Bone marrow (tissue), 2 donors: ENCODE measurements at regions not wholly inside any gene's neighbourhood (a gene's known extent, or its start where the extent isn't known, plus 50 kb on each side); places are given as distances from the start of the nearest gene placed in this dataset.
"Not testable (repeated sequence)": the region's sequence is repeated elsewhere in the genome, so short reads cannot be mapped to it uniquely, and the experiment has no call there.

ENCODE experiments used
- DNase-seq, 2 donors: peaks; one replicate each; lab custom pipeline; 2025; lab: John Stamatoyannopoulos, UW

GRCh38 chr4:79662651-79663050 is 254.6 kb upstream of the GK2 start:
- DNase-seq, result no peak

- DNase-seq, result no peak
These were observed 253.2 kb upstream of the GK2 start for GRCh38 chr4:79661196-79661595.

- not testable (repeated sequence) for DNase-seq
These were observed 251.4 kb upstream of the GK2 start for GRCh38 chr4:79659308-79659870.

GRCh38 chr4:79657379-79657778 is 249.4 kb upstream of the GK2 start:
- DNase-seq, result no peak

- DNase-seq, result no peak
These were observed 245.8 kb upstream of the GK2 start for GRCh38 chr4:79653871-79654270.

GRCh38 chr4:79652738-79653137 is 244.7 kb upstream of the GK2 start:
- DNase-seq, result no peak

DNA sequence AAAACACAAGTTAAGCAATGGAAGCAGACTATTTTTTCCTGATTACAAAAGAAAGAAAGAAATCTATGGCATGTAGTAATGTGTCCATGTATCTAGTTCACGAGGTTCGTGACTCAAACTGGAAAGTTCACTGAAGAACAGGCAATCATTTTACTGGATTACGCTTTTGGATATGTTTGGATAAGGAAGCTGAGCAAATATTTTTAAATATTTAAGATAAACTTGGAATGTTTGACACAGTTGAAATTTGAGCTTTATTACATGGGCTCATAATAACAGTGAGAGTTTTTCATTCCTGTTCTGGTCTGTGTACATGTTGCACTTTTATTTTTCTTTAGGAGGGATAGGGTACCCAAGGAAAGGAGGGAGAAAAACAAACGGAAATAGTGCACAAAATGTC is 244.2 kb upstream of the GK2 start:
- DNase-seq, result no peak

GRCh38 chr4:79651456-79651855 is 243.4 kb upstream of the GK2 start:
- DNase-seq, result no peak

GRCh38 chr4:79650794-79651431 is 242.9 kb upstream of the GK2 start:
- DNase-seq, result no peak

GRCh38 chr4:79650217-79650616 is 242.2 kb upstream of the GK2 start:
- DNase-seq, result no peak

GRCh38 chr4:79645942-79646341 is 237.9 kb upstream of the GK2 start:
- DNase-seq, result no peak

DNA sequence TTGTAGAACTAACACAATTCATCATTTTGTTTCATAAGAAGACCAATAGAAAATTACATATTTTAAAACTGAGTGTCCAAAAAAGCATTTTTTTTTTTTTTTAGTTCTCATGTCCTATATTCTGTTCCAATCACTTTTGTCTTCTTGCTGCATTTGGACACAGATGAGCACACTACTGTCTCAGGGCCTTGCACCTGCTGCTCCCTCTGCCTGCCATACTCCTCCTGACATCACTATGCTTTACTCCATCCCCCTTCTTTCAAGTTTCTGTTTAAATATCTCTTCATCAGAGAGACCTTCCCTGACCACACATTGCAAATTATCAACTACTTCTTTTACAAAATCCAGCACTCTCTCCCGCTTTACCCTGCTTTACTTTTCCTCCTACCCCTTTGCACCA is 230.7 kb upstream of the GK2 start:
- DNase-seq, result no peak

GRCh38 chr4:79636991-79637390 is 229.0 kb upstream of the GK2 start:
- DNase-seq, result no peak

GRCh38 chr4:79634111-79634510 is 226.1 kb upstream of the GK2 start:
- DNase-seq, result no peak

DNA sequence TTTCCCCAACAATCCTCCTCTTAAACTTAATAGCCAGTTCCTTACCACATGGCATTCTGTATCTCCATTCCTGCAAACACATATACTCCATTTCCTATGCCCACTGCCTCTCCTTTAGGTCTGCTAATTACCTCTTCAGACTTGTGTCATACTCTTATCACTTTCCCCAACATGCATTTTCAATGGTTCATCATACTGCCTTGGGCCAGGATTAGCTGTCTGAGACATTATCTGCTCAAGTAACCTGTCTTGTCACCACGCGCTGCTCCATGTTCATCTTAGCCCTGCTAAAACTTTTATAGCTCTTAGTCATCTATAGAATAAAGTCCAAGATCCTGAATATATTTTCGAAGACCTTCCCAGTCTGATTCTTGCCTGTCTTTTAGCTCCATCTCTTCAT is 224.1 kb upstream of the GK2 start:
- no peak for DNase-seq

DNA sequence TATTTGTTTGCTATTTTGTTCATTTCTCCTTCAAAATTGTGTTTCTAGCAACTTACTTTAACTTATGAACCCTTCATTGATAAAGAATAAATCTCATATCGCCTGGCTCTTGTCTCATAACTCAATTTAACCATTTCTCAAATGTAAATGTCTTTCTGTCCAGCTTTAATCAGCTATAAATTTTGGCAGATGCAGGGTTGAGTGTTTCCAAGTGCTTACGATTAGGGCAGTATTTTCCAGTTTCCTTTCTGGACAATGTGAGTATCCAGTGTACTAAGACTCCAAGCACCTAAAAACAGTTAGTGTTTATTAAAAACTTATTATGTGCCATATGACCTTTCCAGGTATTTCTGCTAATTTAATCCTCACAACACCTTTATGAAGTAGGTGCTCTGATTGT is 218.6 kb upstream of the GK2 start:
- DNase-seq, result no peak

- DNase-seq, result no peak
These were observed 218.1 kb upstream of the GK2 start for GRCh38 chr4:79626101-79626500.

- no peak for DNase-seq
These were observed 217.3 kb upstream of the GK2 start for GRCh38 chr4:79625361-79625760.

DNA sequence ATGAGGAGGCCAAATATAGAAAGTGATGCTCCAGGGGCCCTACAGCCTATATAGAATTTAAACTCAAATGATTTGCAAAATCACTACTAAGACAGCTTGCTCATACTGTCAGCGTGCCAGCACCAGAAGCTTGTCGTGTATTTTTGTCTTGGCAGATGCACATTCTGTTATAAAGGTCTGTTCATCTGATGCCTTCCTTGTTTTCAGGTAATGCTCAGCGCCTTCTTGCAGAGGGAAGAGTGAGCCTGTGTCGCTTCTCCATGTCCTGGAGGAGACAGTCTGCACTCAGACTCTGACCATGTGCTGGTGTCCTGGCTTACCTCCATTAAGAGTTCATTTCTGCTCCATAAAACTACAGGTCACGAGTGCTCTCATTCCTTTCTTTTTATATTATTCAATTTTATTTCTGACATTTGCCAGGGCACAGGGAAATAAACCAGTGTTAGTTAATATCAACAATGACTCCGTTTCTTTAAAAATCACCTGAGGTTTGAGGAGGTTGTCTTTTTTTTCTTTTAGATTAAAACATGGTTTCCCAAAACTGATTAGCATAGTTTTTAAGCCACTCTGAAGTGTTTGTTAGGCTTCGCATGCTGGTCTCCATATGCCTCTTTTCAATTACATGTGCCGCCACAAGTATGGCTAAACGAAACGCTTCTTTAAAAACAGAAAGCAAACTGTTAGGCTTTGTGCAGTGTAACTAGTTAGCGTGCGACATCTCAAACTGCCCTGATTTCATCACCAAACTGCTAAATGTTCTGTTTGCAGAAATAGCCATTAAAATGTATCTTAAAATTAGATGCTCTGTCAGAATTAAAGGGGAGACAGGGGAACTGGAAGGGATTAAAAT is 215.2 kb upstream of the GK2 start:
- DNase-seq, result no peak

- no peak for DNase-seq
These were observed 213.0 kb upstream of the GK2 start for GRCh38 chr4:79621061-79621460.

DNA sequence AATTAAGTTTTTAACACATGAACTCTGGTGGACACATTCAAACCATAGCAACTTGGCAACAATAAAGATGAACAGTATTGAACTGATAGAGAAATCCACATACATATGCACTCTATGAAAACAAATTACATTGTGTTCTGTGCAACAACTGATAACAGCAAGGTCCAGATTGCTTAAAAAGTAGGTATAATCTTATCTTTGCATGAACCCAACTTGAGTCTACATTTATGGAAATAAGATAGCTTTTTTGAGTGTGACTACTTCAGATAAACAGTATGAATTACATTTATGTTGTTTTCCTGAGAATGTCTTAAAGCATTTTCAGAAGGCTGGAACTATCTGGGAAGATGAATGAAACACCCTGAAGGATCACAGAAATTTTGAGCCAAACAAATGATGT is 212.6 kb upstream of the GK2 start:
- DNase-seq, result no peak

GRCh38 chr4:79613269-79613935 is 205.4 kb upstream of the GK2 start:
- no peak for DNase-seq

DNA sequence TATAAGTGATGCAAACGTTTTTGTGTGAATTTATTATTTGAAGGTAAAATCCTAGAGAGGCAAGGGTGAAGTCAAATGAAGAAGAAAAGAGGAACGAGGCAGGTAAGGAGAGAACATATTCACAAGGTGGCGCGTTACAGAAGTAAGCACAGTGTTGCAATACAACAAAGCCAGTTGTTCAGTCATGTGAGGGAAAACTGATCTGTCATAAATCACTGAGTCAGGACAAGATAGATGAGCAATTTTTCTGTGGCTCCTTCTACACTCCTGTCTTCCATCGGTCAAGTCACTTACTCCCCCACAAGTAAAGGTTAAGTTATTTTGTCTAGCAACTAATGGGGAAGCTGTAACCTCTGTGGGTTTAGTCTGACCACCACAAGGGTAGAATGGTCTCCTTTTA is 203.0 kb upstream of the GK2 start:
- DNase-seq, result no peak
